ENCODE measurements at regions not wholly inside any gene's neighbourhood (a gene's known extent, or its start where the extent isn't known, plus 50 kb on each side); places are given as distances from the start of the nearest gene placed in this dataset.
"Not testable (repeated sequence)": the region's sequence is repeated elsewhere in the genome, so short reads cannot be mapped to it uniquely, and the experiment has no call there.

DNA sequence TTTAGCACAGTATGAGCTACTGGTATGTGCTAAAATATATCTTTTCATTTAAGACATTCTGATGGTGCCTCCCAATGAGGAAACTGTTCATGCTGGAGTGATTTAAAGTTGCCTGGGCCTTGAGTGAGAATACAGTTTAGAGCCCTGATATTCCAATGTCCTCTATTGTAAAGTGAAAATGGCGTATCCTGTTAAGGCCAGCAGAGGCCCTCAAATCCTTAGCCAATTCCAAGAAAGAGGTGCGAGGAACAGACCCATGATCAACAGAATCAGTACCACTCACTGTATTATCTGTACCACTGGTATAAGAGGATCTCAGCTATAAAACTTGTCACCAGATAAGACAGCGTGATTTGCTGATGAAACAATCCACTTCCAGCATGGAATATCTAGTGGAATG, 273.1 kb upstream of the SLITRK5 start:
- DNase-seq, result no peak

- DNase-seq, result no peak
Measured at GRCh38 chr13:87403748-87404432, 267.3 kb upstream of the SLITRK5 start.

GRCh38 chr13:87426742-87427141, 244.4 kb upstream of the SLITRK5 start:
- DNase-seq, result no peak

DNA sequence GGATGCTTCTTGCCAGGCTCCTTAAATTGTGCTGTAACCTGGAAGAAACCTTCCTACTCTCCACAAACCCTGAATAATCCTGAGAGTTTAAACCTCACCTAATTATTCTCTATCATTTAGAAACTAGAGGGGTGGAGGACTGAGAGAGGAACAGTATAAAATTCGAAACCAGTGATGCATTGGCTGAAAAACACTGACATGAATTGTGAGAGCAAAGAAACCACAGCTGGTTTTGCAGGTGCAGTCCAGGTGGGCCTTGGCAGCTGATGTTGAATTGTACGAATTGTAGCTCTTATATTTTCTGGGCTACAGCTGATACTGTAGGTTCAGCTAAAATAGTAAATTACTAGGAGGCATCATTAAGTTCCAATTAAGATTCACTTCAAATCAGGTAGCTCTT, 227.0 kb upstream of the SLITRK5 start:
- DNase-seq, result no peak

GRCh38 chr13:87452281-87452680, 218.9 kb upstream of the SLITRK5 start:
- no peak for DNase-seq

DNA sequence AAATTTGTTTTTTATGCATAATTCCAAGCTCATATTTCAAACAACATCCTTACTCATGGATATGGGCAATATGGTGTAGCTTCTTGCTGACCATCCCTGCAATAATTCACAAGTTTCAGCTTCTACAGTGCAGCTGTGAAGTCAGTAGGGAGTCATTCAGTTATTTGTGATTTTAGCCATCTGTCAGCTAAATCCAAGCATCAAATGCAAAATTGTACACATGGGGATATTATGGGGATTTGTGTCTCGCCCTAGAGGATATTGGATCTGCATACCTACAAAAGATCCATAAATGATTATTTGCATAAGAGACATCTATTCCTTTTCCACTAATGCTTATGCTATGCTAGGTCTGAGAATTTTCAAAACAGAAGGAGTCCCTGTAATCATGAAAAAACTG, 217.9 kb upstream of the SLITRK5 start:
- no peak for DNase-seq

DNA sequence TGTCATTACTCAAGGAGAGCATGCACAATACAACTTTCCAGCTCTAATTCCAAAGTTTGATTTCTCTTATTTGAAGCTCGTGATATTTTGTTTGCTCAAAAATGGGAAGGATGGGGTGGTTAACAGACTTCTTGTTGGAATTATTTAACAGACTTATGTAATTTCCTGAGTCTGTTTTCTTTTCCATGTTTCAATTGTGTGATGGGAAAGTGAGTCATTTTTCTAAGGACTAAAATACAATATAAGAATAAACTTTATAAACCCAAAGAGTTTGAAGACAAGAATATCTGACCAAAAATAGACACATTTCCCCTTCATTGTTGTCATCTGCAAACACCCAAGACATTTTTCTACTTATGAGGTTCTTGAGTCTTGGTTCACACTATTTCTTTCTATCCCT, 211.8 kb upstream of the SLITRK5 start:
- DNase-seq, result no peak

DNA sequence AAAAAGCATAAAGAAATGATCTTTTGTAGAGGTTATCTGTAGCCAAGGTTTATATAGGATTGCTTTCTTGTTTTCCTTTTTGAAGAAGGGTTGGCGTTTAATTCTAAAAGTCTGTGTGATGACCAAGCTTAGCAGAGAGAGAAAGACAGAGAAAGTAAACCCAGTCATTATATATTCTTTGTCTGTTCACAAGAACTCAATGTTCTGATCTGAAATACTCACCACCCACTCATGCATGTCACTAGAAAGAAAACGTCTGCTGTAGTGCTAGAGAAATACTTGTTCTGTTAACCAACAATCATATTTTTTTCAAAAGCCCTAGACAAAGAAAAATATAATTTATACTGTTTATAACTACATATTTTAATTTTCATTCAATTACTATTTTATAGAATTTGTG, 173.7 kb upstream of the SLITRK5 start:
- DNase-seq, result no peak

- DNase-seq, result no peak
Measured at GRCh38 chr13:87498681-87499080, 172.5 kb upstream of the SLITRK5 start.

DNA sequence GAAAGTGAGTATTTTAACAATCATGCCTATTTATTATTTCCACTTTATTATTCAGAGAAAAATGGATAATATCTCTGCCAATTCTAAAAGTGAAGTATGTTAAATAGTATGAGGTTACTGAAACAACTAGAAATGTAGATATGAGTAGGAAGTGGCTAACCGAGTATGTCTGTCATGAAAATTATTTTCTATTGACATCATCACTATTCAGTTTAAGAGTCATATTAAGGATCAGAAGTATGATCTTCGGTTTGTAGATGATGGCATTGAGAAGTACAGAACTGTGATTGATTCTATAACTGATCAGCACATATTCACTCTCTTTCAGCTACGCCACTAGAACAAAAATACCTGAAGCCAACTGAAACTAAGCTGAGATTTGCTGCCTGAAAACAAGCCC, 146.4 kb upstream of the SLITRK5 start:
- DNase-seq, result no peak

- DNase-seq, result no peak
Measured at GRCh38 chr13:87533776-87534175, 137.4 kb upstream of the SLITRK5 start.

- no peak for DNase-seq
Measured at GRCh38 chr13:87535911-87536310, 135.3 kb upstream of the SLITRK5 start.

GRCh38 chr13:87536499-87536898, 134.7 kb upstream of the SLITRK5 start:
- no peak for DNase-seq

- DNase-seq, result no peak
Measured at GRCh38 chr13:87536899-87537298, 134.3 kb upstream of the SLITRK5 start.

- no peak for DNase-seq
Measured at GRCh38 chr13:87537951-87538350, 133.2 kb upstream of the SLITRK5 start.

DNA sequence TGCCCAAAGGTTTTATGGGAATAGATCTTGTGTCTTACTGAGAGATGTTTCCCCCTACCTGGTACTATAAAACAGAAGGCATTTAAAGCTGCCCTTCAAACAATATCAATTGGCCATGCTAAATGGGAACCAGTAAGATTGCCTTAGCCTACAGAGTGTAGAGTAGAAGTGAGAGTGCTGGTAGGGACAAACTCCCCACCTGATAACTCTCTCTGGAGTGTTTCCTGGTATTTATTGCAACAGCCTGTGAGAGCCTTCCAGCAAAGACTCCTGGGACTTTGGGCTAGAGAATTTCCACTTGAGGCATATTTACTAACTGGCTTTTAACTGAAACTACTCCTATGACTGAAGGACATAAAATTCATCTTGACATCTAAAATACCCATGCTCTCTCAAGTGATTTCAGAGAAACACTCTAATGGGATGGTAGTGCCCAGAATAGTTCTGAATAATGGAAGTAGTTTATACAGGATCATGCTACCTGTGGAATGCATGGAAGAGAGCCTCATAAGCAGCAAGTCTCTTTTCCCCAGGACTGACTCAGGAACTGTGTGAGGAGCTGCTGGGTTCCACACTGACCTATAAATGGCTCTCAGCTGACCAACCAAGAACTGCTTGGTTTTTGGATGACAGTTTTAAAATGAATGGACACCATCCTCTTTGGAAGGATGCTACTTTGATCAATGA, 132.7 kb upstream of the SLITRK5 start:
- DNase-seq, result peak in 1 of 2 experiments; percentile 7

- no peak for DNase-seq
Measured at GRCh38 chr13:87553142-87553541, 118.0 kb upstream of the SLITRK5 start.

DNA sequence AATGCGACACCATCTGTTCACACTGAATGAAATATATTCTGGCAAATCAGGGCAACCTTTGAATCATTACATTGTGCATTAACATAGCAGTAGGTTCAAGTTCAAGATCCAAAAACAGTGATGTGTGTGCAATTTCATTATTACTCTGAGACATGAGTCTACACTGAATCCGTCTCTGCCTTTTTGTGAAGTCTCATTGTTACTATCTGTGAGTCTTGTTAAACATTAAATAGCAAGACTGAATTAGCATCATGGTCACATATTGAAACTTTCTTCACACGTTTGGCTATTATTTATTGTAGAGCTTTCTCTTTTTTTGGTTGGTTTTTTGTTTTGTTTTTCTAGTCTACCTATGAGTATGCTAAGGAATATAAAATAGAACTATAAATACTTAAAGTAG, 117.1 kb upstream of the SLITRK5 start:
- DNase-seq, result no peak

- DNase-seq, result no peak
Measured at GRCh38 chr13:87557788-87558187, 113.4 kb upstream of the SLITRK5 start.

- not testable (repeated sequence) for DNase-seq
Measured at GRCh38 chr13:87561580-87561979, 109.6 kb upstream of the SLITRK5 start.

- DNase-seq, result no peak
Measured at GRCh38 chr13:87570669-87571068, 100.5 kb upstream of the SLITRK5 start.

GRCh38 chr13:87582399-87582798, 88.8 kb upstream of the SLITRK5 start:
- DNase-seq, result no peak

GRCh38 chr13:87590518-87590917, 80.7 kb upstream of the SLITRK5 start:
- DNase-seq, result no peak

- not testable (repeated sequence) for DNase-seq
Measured at GRCh38 chr13:87604437-87604836, 66.7 kb upstream of the SLITRK5 start.

GRCh38 chr13:87607266-87607665, 63.9 kb upstream of the SLITRK5 start:
- no peak for DNase-seq
